Right lobe of liver (tissue), 6 donors: ENCODE measurements at regions not wholly inside any gene's neighbourhood (a gene's known extent, or its start where the extent isn't known, plus 50 kb on each side); places are given as distances from the start of the nearest gene placed in this dataset.

Experiments used
- ATAC-seq, 4 donors: fragments of 200-7000 bp; cut with Tn5 transposase; one replicate each; pipeline ENCODE4 v1.9.1; 2020; ENCODE audit warnings: mild to moderate bottlenecking in 4 of 4, moderate library complexity in 4 of 4
- DNase-seq, 3 donors: peaks; one replicate each; pipeline ENCODE4 v3.0.0-alpha.2; 2020
- H3K27ac ChIP-seq, 3 donors: fragments of 200-600 bp; one replicate each; pipeline ENCODE4 v1.8.0; 2022
- H3K27me3 ChIP-seq, 2 donors: fragments of 200-600 bp; one replicate each; pipeline ENCODE4 v1.8.0; 2022
- H3K36me3 ChIP-seq, 4 donors: fragments of 200-600 bp; sonication (generic) in 1 of 4; one replicate each; pipeline versions ENCODE4 v1.5.1 to v1.8.0; 2017 to 2022; ENCODE audit warnings: control low read depth in 1 of 4
- H3K4me1 ChIP-seq, 4 donors: fragments of 200-600 bp; sonication (generic) in 1 of 4; one replicate each; pipeline versions ENCODE4 v1.5.1 to v1.8.0; 2017 to 2022; ENCODE audit warnings: control low read depth in 1 of 4
- H3K4me3 ChIP-seq, 3 donors: fragments of 200-600 bp; one replicate each; pipeline ENCODE4 v1.8.0; 2022
- H3K9me3 ChIP-seq, 4 donors: fragments of 200-600 bp; sonication (generic) in 1 of 4; one replicate each; pipeline versions ENCODE4 v1.5.1 to v1.8.0; 2017 to 2022; ENCODE audit warnings: control low read depth in 1 of 4
- CTCF ChIP-seq, 4 donors: fragments of 200-600 bp in 3 of 4; fragments of 450-650 bp in 1 of 4; IDR thresholded peaks; one replicate each; pipeline versions ENCODE4 v1.5.1 to v1.8.0; 2016 to 2022; ENCODE audit warnings: antibody characterized with exemption in 4 of 4, mild to moderate bottlenecking in 2 of 4
- POLR2A ChIP-seq: fragments of 450-650 bp; IDR thresholded peaks from one replicate; pipeline ENCODE4 v1.6.1; 2017; ENCODE audit warnings: antibody characterized with exemption, mild to moderate bottlenecking
- WGBS: methylation state at CpG from one replicate; pipeline ENCODE4 v1.1.6; 2018; ENCODE audit warnings: low coverage, low lambda C conversion rate; ENCODE audit not compliant: insufficient coverage; ENCODE audit errors: missing lambda C conversion rate; 5-methylcytosine and 5-hydroxymethylcytosine counted together
- intact Hi-C, 2 donors: fragments of 100-400 bp; cut with DNase I; formaldehyde crosslinking; loops; one replicate each; pipeline versions ENCODE4 v1.11.2 to v1.14.1; 2022
- donor health status: DM: no; HTN: yes; CAD: no.
- donor health status: DM: no; HTN: no; CAD: no.
- donor health status: DM: no; HTN: no; CAD: no.
- donor health status: DM: no; HTN: yes; CAD: no.
- donor health status: DM: no; HTN: yes; CAD: no.

- no peak overlapping the region for H3K27ac ChIP-seq
- no peaks in the 10 kb centered on the region for H3K27me3 ChIP-seq
- TF ChIP-seq POLR2A (no peak), CTCF (IDR thresholded peaks at IDR 0.05) (no peak)
- WGBS, result 56% methylated on average over 2 of the region's 2 CpGs
- H3K4me1 ChIP-seq, result no peaks in the 10 kb centered on the region
- H3K36me3 ChIP-seq, result no peaks in the 10 kb centered on the region
- no peak overlapping the region for H3K4me3 ChIP-seq
- intact Hi-C loops, result no loop called here
- DNase-seq, result no peak
- no peaks in the 10 kb centered on the region for H3K9me3 ChIP-seq
- ATAC-seq, result no peak
Measured at GRCh38 chr17:51354936-51355335, 94.6 kb downstream of the UTP18 start.

- 54% methylated on average over 18 of the region's 18 CpGs for WGBS
- no peak for TF ChIP-seq POLR2A
- TF ChIP-seq CTCF (IDR thresholded peaks at IDR 0.05), result no peak
- ATAC-seq (peak in 3 of 4 donors; percentile 20 to 40 (median 22)), DNase-seq (no peak)
- Histone ChIP-seq H3K36me3 (no peaks in the 10 kb centered on the region), H3K9me3 (no peaks in the 10 kb centered on the region), H3K27me3 (no peaks in the 10 kb centered on the region), H3K4me1 (no peaks in the 10 kb centered on the region), H3K27ac (no peak overlapping the region), H3K4me3 (no peak overlapping the region)
- intact Hi-C loops, result no loop called here
Measured at GRCh38 chr17:51355441-51356410, 95.4 kb downstream of the UTP18 start.

GRCh38 chr17:51359055-51359454 lies 98.7 kb downstream of the UTP18 start:
- Histone ChIP-seq H3K4me3 (no peak overlapping the region), H3K4me1 (no peaks in the 10 kb centered on the region), H3K27ac (no peak overlapping the region), H3K9me3 (no peaks in the 10 kb centered on the region), H3K27me3 (no peaks in the 10 kb centered on the region), H3K36me3 (no peaks in the 10 kb centered on the region)
- TF ChIP-seq CTCF (IDR thresholded peaks at IDR 0.05), result no peak
- no peak for TF ChIP-seq POLR2A
- intact Hi-C loops, result no loop called here
- 91% methylated on average over 4 of the region's 4 CpGs for WGBS
- ATAC-seq (no peak), DNase-seq (no peak)

- Histone ChIP-seq H3K4me1 (no peaks in the 10 kb centered on the region), H3K9me3 (no peaks in the 10 kb centered on the region), H3K27me3 (no peaks in the 10 kb centered on the region), H3K36me3 (no peaks in the 10 kb centered on the region), H3K4me3 (no peak overlapping the region), H3K27ac (no peak overlapping the region)
- DNase-seq (no peak), ATAC-seq (no peak)
- WGBS, result 40% methylated on average over 6 of the region's 7 CpGs
- TF ChIP-seq CTCF (IDR thresholded peaks at IDR 0.05), result no peak
- no peak for TF ChIP-seq POLR2A
- intact Hi-C loops, result no loop called here
Measured at GRCh38 chr17:51362811-51363585, 102.7 kb downstream of the UTP18 start.
